ENCODE measurements at regions not wholly inside any gene's neighbourhood (a gene's known extent, or its start where the extent isn't known, plus 50 kb on each side); places are given as distances from the start of the nearest gene placed in this dataset.
A peak's percentile ranks its signal among the peaks of the same experiment; 100 is the strongest.

- DNase-seq (ENCODE audit: low read depth): no peak
- no peak overlapping the region for H3K4me3 ChIP-seq (ENCODE audit: low read depth, low read length)
- TF ChIP-seq CTCF (conservative IDR thresholded peaks at IDR 0.05; ENCODE audit: low read depth, low read length): no peak
Observed at GRCh38 chrX:40253771-40254170, 156.0 kb upstream of the BCOR start.

- H3K4me3 ChIP-seq (ENCODE audit: low read depth, low read length): no peak overlapping the region
- DNase-seq (ENCODE audit: low read depth): no peak
- no peak for TF ChIP-seq CTCF (conservative IDR thresholded peaks at IDR 0.05; ENCODE audit: low read depth, low read length)
Observed at GRCh38 chrX:40249582-40249981, 151.8 kb upstream of the BCOR start.

GRCh38 chrX:40248822-40249221 is 151.1 kb upstream of the BCOR start:
- no peak for TF ChIP-seq CTCF (conservative IDR thresholded peaks at IDR 0.05; ENCODE audit: low read depth, low read length)
- H3K4me3 ChIP-seq (ENCODE audit: low read depth, low read length): no peak overlapping the region
- no peak for DNase-seq (ENCODE audit: low read depth)

GRCh38 chrX:40247848-40248622 is 150.3 kb upstream of the BCOR start:
- DNase-seq (ENCODE audit: low read depth): no peak
- no peak for TF ChIP-seq CTCF (conservative IDR thresholded peaks at IDR 0.05; ENCODE audit: low read depth, low read length)
- no peak overlapping the region for H3K4me3 ChIP-seq (ENCODE audit: low read depth, low read length)

GRCh38 chrX:40247382-40247781 is 149.6 kb upstream of the BCOR start:
- DNase-seq (ENCODE audit: low read depth): no peak
- TF ChIP-seq CTCF (conservative IDR thresholded peaks at IDR 0.05; ENCODE audit: low read depth, low read length): no peak
- H3K4me3 ChIP-seq (ENCODE audit: low read depth, low read length): no peak overlapping the region

- peak; percentile 31 for TF ChIP-seq CTCF (conservative IDR thresholded peaks at IDR 0.05; ENCODE audit: low read depth, low read length)
- DNase-seq (ENCODE audit: low read depth): peak; percentile 90
- H3K4me3 ChIP-seq (ENCODE audit: low read depth, low read length): no peak overlapping the region
Observed at GRCh38 chrX:40245488-40246071, 147.8 kb upstream of the BCOR start.

GRCh38 chrX:40244980-40245379 is 147.2 kb upstream of the BCOR start:
- peak; percentile 76 for DNase-seq (ENCODE audit: low read depth)
- peak; percentile 14 for TF ChIP-seq CTCF (conservative IDR thresholded peaks at IDR 0.05; ENCODE audit: low read depth, low read length)
- H3K4me3 ChIP-seq (ENCODE audit: low read depth, low read length): no peak overlapping the region
